ENCODE measurements at regions not wholly inside any gene's neighbourhood (a gene's known extent, or its start where the extent isn't known, plus 50 kb on each side); places are given as distances from the start of the nearest gene placed in this dataset.

DNA sequence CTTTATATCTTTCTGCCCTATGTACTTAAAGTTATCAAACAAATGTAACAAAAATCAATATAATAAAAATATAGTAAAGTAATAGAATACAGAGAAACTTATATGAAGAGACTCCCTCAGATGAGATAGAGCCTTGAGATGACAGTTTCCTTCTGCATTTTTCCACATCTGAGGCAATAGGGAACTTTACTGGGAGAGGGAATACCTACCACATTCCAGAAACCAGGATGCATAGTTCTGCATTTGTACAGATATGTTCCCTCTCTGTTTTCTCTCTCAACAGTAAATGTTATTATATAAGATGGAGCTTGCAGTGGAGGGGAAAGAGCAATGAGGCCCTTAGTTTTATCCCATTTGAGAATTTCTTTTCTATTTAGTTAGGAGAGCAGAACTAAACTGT is 109.6 kb upstream of the KCNN2 start:
- Histone ChIP-seq H3K27me3 (ENCODE audit: insufficient read depth, low read length) (no peaks in the 10 kb centered on the region), H3K9ac (ENCODE audit: low read depth, low read length) (no peak overlapping the region), H3K27ac (ENCODE audit: low read length) (no peak overlapping the region), H3K36me3 (ENCODE audit: insufficient read depth, low read depth, low read length) (no peaks in the 10 kb centered on the region), H3K9me3 (ENCODE audit: insufficient read depth, low read depth, low read length) (no peaks in the 10 kb centered on the region), H3K4me3 (ENCODE audit: low read length) (no peak overlapping the region), H3K4me1 (ENCODE audit: insufficient read depth, low read length) (peaks cover 4% of the 10 kb centered on the region; the same call in 1 of the 2 replicates)

DNA sequence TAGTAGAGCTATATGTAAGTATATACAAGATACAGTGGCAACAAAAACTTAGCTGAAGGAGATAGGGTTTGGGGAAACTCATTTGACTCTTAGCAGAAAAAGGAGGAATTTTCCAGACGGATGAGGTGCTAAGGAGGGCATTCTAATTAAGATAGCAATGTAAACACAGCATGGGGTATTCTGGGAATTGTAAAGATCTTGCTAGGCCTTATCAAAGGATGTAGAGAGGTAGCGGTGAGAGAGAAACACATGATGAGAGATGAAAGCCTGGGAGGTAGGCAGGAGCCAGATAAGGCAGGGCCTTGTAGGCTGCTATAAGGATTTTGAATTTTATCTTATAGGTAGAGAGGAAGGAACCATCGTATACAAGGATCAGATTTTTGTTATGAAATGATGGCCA is 106.6 kb upstream of the KCNN2 start:
- no peak overlapping the region for H3K27ac ChIP-seq (ENCODE audit: low read length)
- H3K4me1 ChIP-seq (ENCODE audit: insufficient read depth, low read length): peaks cover 4% of the 10 kb centered on the region; the same call in 1 of the 2 replicates
- no peaks in the 10 kb centered on the region for H3K9me3 ChIP-seq (ENCODE audit: insufficient read depth, low read depth, low read length)
- H3K9ac ChIP-seq (ENCODE audit: low read depth, low read length): no peak overlapping the region
- peak overlapping the region; percentile 17; the same call in 1 of the 2 replicates for H3K4me3 ChIP-seq (ENCODE audit: low read length)
- H3K27me3 ChIP-seq (ENCODE audit: insufficient read depth, low read length): no peaks in the 10 kb centered on the region
- H3K36me3 ChIP-seq (ENCODE audit: insufficient read depth, low read depth, low read length): no peaks in the 10 kb centered on the region

DNA sequence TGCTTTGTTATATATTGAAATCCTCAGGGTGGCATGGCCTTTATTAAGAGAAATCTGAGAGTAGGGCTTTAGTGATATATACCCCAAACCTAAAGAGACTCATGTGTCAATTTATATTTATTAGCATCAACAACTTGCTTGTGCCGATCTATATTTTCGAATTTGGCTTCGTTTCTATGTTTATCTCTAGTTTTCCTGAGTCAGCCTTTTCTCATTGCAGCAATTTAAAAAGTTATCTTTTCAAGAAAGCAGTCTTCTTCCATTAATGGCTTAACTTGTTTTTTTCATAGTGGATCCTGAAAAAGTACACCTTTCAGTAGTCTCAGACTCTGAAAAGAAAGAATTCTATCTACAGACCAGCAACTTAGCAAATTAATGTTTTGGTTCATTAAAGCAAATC is 99.9 kb upstream of the KCNN2 start:
- Histone ChIP-seq H3K9ac (ENCODE audit: low read depth, low read length) (no peak overlapping the region), H3K27me3 (ENCODE audit: insufficient read depth, low read length) (no peaks in the 10 kb centered on the region), H3K4me3 (ENCODE audit: low read length) (no peak overlapping the region), H3K4me1 (ENCODE audit: insufficient read depth, low read length) (peaks cover 5% of the 10 kb centered on the region; the same call in 1 of the 2 replicates), H3K36me3 (ENCODE audit: insufficient read depth, low read depth, low read length) (no peaks in the 10 kb centered on the region), H3K27ac (ENCODE audit: low read length) (no peak overlapping the region), H3K9me3 (ENCODE audit: insufficient read depth, low read depth, low read length) (no peaks in the 10 kb centered on the region)

DNA sequence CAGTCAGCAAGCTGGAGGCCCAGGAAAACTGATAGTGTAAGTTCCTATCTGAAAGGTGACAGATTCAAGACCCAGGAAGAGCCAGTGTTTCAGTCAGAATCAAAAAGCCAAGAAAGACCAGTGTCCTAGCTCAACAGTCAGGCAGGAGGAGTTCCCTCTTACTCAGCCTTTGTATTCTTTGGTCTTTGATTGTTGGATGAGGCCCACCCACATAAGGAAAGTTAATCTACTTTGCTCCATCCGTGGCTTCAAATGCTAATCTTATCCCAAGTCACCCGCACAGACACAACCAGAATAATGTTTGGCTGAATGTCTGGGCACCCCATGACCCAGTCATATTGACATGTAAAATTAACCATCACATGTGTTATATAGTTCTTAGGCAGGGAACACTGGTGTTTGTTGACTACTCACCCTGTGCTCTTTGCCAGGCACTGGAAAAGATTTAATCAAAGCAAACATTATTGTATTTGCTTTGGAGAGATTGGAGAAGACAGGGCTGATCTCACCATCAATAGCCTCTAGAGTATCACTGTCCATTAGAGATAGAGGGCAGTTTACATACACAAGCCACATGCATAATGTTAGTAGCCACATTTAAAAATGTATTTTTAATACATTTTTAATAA is 96.3 kb upstream of the KCNN2 start:
- Histone ChIP-seq H3K9me3 (ENCODE audit: insufficient read depth, low read depth, low read length) (no peaks in the 10 kb centered on the region), H3K36me3 (ENCODE audit: insufficient read depth, low read depth, low read length) (no peaks in the 10 kb centered on the region), H3K4me1 (ENCODE audit: insufficient read depth, low read length) (peaks cover 5% of the 10 kb centered on the region; the same call in 1 of the 2 replicates), H3K4me3 (ENCODE audit: low read length) (no peak overlapping the region), H3K27ac (ENCODE audit: low read length) (no peak overlapping the region), H3K9ac (ENCODE audit: low read depth, low read length) (no peak overlapping the region), H3K27me3 (ENCODE audit: insufficient read depth, low read length) (no peaks in the 10 kb centered on the region)

DNA sequence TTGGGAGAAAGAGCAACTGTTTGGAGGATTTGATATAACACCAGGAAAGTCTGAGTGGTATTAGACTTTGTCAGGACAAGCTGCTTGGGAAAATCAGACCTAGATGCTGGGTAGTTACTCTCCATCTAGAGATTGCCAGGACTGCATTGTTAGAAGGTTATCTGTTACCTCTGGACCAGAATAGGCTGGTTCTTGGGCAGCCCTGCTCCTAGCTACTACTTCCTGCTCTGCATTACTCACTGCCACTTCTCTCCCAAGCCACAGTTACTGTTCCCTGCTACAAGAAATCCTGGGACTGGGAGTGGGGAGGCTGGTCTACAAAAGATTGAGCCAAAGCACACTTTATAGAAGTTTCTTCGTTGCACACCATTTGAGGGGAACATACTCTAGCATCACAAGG is 95.5 kb upstream of the KCNN2 start:
- Histone ChIP-seq H3K4me3 (ENCODE audit: low read length) (no peak overlapping the region), H3K9ac (ENCODE audit: low read depth, low read length) (no peak overlapping the region), H3K27me3 (ENCODE audit: insufficient read depth, low read length) (no peaks in the 10 kb centered on the region), H3K27ac (ENCODE audit: low read length) (no peak overlapping the region), H3K36me3 (ENCODE audit: insufficient read depth, low read depth, low read length) (no peaks in the 10 kb centered on the region), H3K4me1 (ENCODE audit: insufficient read depth, low read length) (peaks cover 5% of the 10 kb centered on the region; the same call in 1 of the 2 replicates), H3K9me3 (ENCODE audit: insufficient read depth, low read depth, low read length) (no peaks in the 10 kb centered on the region)

DNA sequence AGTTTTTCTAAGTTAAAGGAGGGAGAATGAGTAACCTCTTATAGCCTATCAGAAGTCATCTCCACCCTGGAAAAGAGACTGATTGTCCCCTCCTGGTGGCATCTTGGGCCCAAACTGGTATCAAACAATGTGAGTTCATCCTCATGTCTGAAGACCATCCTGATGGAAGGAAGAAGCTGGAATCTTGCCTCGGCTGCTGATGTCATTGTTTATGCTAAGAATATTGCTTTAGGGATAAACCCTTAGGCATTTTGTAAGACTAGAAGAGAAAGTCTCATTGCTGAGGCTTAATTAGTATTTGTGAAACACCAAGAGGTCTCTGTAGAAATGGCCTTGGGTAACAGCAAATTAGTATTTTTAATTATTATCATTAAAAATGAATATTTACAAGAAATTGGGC is 65.7 kb upstream of the KCNN2 start:
- Histone ChIP-seq H3K9ac (ENCODE audit: low read depth, low read length) (no peak overlapping the region), H3K4me1 (ENCODE audit: insufficient read depth, low read length) (peaks cover 3% of the 10 kb centered on the region; the same call in 1 of the 2 replicates), H3K36me3 (ENCODE audit: insufficient read depth, low read depth, low read length) (no peaks in the 10 kb centered on the region), H3K4me3 (ENCODE audit: low read length) (no peak overlapping the region), H3K27me3 (ENCODE audit: insufficient read depth, low read length) (no peaks in the 10 kb centered on the region), H3K27ac (ENCODE audit: low read length) (no peak overlapping the region), H3K9me3 (ENCODE audit: insufficient read depth, low read depth, low read length) (peaks cover 12% of the 10 kb centered on the region; the same call in 1 of the 2 replicates)

DNA sequence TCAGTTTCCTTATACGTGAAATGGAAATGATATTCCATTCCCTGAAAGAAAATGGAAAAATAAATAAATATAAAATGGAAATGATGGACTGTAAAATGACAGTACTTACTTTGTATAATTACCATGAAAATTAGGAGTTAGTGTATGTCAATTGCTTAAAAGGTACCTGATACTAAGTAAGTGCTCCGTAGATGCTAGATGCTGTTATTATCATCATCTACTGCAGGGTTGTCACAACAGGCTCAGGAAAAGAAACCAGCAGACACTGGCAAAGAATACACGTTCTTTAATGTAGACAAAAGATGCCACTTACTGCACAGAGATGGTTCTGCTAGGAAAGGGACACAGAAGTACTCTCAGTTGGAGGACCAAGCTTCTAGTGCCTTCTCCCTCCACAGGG is 64.0 kb upstream of the KCNN2 start:
- Histone ChIP-seq H3K9ac (ENCODE audit: low read depth, low read length) (no peak overlapping the region), H3K4me3 (ENCODE audit: low read length) (no peak overlapping the region), H3K27me3 (ENCODE audit: insufficient read depth, low read length) (no peaks in the 10 kb centered on the region), H3K36me3 (ENCODE audit: insufficient read depth, low read depth, low read length) (no peaks in the 10 kb centered on the region), H3K27ac (ENCODE audit: low read length) (no peak overlapping the region), H3K9me3 (ENCODE audit: insufficient read depth, low read depth, low read length) (peaks cover 12% of the 10 kb centered on the region; the same call in 1 of the 2 replicates), H3K4me1 (ENCODE audit: insufficient read depth, low read length) (peaks cover 6% of the 10 kb centered on the region; the same call in 1 of the 2 replicates)

DNA sequence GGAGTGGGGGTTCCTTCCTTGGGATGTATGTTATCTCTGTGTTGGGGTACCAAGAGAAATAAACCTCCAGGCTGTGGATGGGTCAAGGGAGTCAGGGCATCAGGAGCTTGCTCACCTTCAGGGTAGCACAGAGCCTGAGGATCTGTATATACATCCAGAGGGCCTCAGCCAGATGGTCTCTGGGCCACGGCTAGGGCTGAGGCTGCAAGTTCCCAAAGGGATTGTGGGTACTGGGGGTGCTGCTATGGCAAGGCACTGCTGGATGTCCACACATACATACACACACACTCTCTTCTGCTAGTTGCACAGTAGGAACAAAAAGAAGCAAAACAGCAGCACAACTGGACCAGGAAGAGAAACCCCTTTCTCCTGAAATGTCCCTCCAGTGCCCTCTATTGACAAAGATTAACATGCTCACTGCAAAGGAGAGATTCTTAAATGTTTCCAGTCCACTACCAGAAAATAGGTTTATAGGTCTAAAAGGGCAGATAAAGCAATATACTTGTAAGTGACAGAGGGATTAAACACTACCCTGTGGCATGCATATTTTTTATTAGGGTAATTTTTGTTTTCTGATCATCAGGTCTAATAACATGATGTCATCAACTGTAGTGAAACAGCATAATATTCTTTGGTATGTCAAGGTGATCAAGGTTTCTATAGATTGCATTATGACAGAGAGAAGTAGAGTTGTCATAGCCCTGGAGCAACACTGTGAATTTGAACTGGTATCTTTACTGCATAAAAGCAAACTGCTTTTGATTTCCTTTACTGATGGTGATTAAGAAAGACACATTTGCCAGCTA is 56.3 kb upstream of the KCNN2 start:
- Histone ChIP-seq H3K4me3 (ENCODE audit: low read length) (no peak overlapping the region), H3K9me3 (ENCODE audit: insufficient read depth, low read depth, low read length) (no peaks in the 10 kb centered on the region), H3K27me3 (ENCODE audit: insufficient read depth, low read length) (no peaks in the 10 kb centered on the region), H3K36me3 (ENCODE audit: insufficient read depth, low read depth, low read length) (no peaks in the 10 kb centered on the region), H3K4me1 (ENCODE audit: insufficient read depth, low read length) (peaks cover 21% of the 10 kb centered on the region), H3K9ac (ENCODE audit: low read depth, low read length) (no peak overlapping the region), H3K27ac (ENCODE audit: low read length) (no peak overlapping the region)

DNA sequence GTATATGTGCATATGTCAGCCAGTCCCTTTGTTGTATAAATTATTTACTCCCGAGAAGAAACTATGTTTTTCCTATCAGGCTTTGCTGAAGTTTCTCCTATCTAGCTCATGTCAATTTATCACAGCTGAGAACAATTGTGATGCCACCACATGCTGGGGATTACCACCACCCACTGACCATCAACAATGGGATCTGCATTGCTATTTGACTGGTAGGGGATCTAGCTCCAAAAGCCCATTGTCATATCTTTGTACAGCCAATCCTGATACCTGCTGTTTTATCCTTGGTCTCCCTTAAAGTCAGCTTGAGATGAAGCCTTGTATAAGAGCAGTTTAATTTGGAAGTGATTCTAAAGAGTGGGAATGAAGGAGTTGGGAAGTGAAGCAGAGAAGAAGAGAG is 53.9 kb upstream of the KCNN2 start:
- Histone ChIP-seq H3K9me3 (ENCODE audit: insufficient read depth, low read depth, low read length) (no peaks in the 10 kb centered on the region), H3K9ac (ENCODE audit: low read depth, low read length) (no peak overlapping the region), H3K27me3 (ENCODE audit: insufficient read depth, low read length) (no peaks in the 10 kb centered on the region), H3K36me3 (ENCODE audit: insufficient read depth, low read depth, low read length) (no peaks in the 10 kb centered on the region), H3K27ac (ENCODE audit: low read length) (no peak overlapping the region), H3K4me3 (ENCODE audit: low read length) (peak overlapping the region; percentile 49; the same call in 1 of the 2 replicates), H3K4me1 (ENCODE audit: insufficient read depth, low read length) (peaks cover 29% of the 10 kb centered on the region)

DNA sequence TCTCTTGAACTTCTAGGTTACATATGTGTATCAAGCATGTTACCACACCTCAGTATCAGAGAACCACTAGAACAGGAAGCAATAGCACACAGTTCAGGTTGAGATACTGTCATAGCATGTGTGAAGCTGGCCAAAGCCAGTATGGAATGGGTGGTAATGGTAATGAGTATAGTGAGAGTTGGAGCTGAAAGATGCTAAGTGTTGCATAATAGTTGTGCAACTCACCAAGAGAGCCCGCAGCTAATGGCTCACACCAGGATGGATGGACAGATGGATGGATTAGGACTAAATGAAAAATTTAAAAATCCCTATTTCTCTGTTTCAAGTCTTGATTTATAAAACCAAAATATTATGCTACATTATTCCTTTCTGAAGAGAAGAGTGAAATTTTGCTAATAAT is 53.4 kb upstream of the KCNN2 start:
- no peaks in the 10 kb centered on the region for H3K27me3 ChIP-seq (ENCODE audit: insufficient read depth, low read length)
- peaks cover 29% of the 10 kb centered on the region for H3K4me1 ChIP-seq (ENCODE audit: insufficient read depth, low read length)
- H3K4me3 ChIP-seq (ENCODE audit: low read length): peak overlapping the region; percentile 49; the same call in 1 of the 2 replicates
- H3K36me3 ChIP-seq (ENCODE audit: insufficient read depth, low read depth, low read length): no peaks in the 10 kb centered on the region
- H3K9ac ChIP-seq (ENCODE audit: low read depth, low read length): no peak overlapping the region
- peak overlapping the region; percentile 13 for H3K27ac ChIP-seq (ENCODE audit: low read length)
- no peaks in the 10 kb centered on the region for H3K9me3 ChIP-seq (ENCODE audit: insufficient read depth, low read depth, low read length)

DNA sequence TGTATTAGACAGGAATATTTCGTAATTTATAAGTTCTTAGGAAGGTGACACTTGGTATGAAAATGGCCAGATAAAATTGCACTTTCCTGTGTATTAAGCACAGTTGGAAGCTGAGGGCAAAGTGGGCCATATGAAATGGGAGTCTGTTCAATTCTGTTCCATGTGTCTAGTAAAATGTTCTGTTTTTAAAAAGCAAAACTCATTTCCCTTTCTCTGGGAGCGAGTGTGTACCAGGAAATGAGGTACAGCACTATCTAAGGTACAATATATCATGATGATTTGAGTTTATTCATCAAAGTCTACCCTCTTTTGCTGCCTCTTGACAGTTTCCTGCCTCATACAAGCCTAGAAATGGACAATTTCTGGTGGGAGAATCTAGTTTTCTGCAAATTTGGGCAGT is 51.2 kb upstream of the KCNN2 start:
- Histone ChIP-seq H3K27me3 (ENCODE audit: insufficient read depth, low read length) (no peaks in the 10 kb centered on the region), H3K4me1 (ENCODE audit: insufficient read depth, low read length) (peaks cover 29% of the 10 kb centered on the region), H3K36me3 (ENCODE audit: insufficient read depth, low read depth, low read length) (no peaks in the 10 kb centered on the region), H3K27ac (ENCODE audit: low read length) (no peak overlapping the region), H3K9me3 (ENCODE audit: insufficient read depth, low read depth, low read length) (no peaks in the 10 kb centered on the region), H3K9ac (ENCODE audit: low read depth, low read length) (no peak overlapping the region), H3K4me3 (ENCODE audit: low read length) (no peak overlapping the region)

DNA sequence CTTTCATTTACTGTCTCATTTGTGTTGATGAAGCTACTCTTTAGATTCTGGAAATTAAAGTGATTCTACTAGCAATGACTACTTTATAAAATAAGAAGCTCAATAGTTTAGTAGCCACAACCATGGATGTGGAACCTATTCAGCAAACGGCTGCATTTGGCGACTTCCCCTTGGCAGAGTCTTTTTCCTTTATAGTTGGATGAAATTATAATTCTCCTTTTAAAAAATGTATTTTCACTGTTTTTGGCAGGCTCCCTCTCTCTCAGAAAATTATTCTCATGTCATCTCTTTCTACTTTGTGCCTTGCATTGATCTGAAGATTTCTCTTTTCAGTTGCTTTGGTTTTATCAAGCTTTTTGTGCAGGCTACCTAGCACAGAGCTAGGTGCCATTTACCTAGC is 50.6 kb upstream of the KCNN2 start:
- H3K4me1 ChIP-seq (ENCODE audit: insufficient read depth, low read length): peaks cover 29% of the 10 kb centered on the region
- H3K9me3 ChIP-seq (ENCODE audit: insufficient read depth, low read depth, low read length): no peaks in the 10 kb centered on the region
- no peak overlapping the region for H3K9ac ChIP-seq (ENCODE audit: low read depth, low read length)
- H3K27ac ChIP-seq (ENCODE audit: low read length): no peak overlapping the region
- no peaks in the 10 kb centered on the region for H3K27me3 ChIP-seq (ENCODE audit: insufficient read depth, low read length)
- peak overlapping the region; percentile 17; the same call in 1 of the 2 replicates for H3K4me3 ChIP-seq (ENCODE audit: low read length)
- no peaks in the 10 kb centered on the region for H3K36me3 ChIP-seq (ENCODE audit: insufficient read depth, low read depth, low read length)

Measured in iPS-20b (cell line).